ENCODE measurements at regions not wholly inside any gene's neighbourhood (a gene's known extent, or its start where the extent isn't known, plus 50 kb on each side); places are given as distances from the start of the nearest gene placed in this dataset.

GRCh38 chr5:36438765-36439561, 137.3 kb upstream of the RANBP3L start:
- no peak overlapping the region for H2BK20ac ChIP-seq (ENCODE audit: low read depth, low read length)
- H3K23ac ChIP-seq (ENCODE audit: low read depth, low read length): no peak overlapping the region
- ATAC-seq (ENCODE audit: low read depth): no peak
- H3K9ac ChIP-seq (ENCODE audit: low read depth, low read length): no peak overlapping the region
- H4K20me1 ChIP-seq (ENCODE audit: insufficient read depth, low read length): no peaks in the 10 kb centered on the region
- in situ Hi-C loops (cut with MboI; ENCODE audit: low sequenced_read_pairs): no loop called here
- H3K27me3 ChIP-seq (ENCODE audit: control insufficient read depth, insufficient read depth, low read length): peaks cover 6% of the 10 kb centered on the region
- H3K18ac ChIP-seq (ENCODE audit: low read depth, low read length): no peak overlapping the region
- no peak overlapping the region for H4K5ac ChIP-seq (ENCODE audit: low read depth, low read length)
- H3K4me1 ChIP-seq (ENCODE audit: control insufficient read depth, insufficient read depth, low read length): no peaks in the 10 kb centered on the region
- no peak overlapping the region for H3K4me2 ChIP-seq (ENCODE audit: low read depth, low read length)
- H3K9me1 ChIP-seq (ENCODE audit: insufficient read depth, low read length): no peaks in the 10 kb centered on the region
- H3K27ac ChIP-seq (ENCODE audit: insufficient read depth, low read length): no peak overlapping the region
- no peaks in the 10 kb centered on the region for H3K79me1 ChIP-seq (ENCODE audit: low read depth in 1 of 2, low read length in 2 of 2)
- no peak overlapping the region for H2BK15ac ChIP-seq (ENCODE audit: low read depth, low read length)
- no peak overlapping the region for H2BK5ac ChIP-seq (ENCODE audit: low read depth, low read length, poor library complexity, severe bottlenecking)
- no peak overlapping the region for H2BK120ac ChIP-seq (ENCODE audit: low read depth, low read length)
- H2AK9ac ChIP-seq (replicated peaks; ENCODE audit: low read depth, low read length, poor library complexity): no peak overlapping the region
- no peak overlapping the region for H3K4ac ChIP-seq (ENCODE audit: low read depth, low read length)
- intact Hi-C loops (cut with micrococcal nuclease): no loop called here
- ChIA-PET POLR2A (ENCODE audit: unreplicated experiment) (no interaction called here), CTCF (no interaction called here)
- 29% methylated on average over 3 of the region's 6 CpGs; no CpG with 5 or more reads in 1 of the 2 experiments for WGBS, 2 experiments (ENCODE audit: extremely low coverage in 2 of 2, insufficient read length in 1 of 2)
- no peaks in the 10 kb centered on the region for H3K9me3 ChIP-seq (ENCODE audit: control insufficient read depth, insufficient read depth, low read length)
- no TSS peak for BruUV-seq (replicated peaks)
- dilution Hi-C loops (cut with HindIII; ENCODE audit: low sequenced_read_pairs, unreplicated experiment): no loop called here
- no peak overlapping the region for H2AFZ ChIP-seq (replicated peaks; ENCODE audit: low read length, poor library complexity)
- TF ChIP-seq CTCF (conservative IDR thresholded peaks at IDR 0.05; ENCODE audit: low read depth, low read length) (no peak), RCOR1 (IDR thresholded peaks at IDR 0.05; ENCODE audit: insufficient replicate concordance, low read length) (no peak), BHLHE40 (IDR thresholded peaks at IDR 0.05; ENCODE audit: low read depth, low read length) (no peak), CHD1 (IDR thresholded peaks at IDR 0.05; ENCODE audit: low read depth, low read length) (no peak), CEBPB (IDR thresholded peaks at IDR 0.05; ENCODE audit: low read depth, low read length) (no peak), ELK1 (IDR thresholded peaks at IDR 0.05; ENCODE audit: borderline replicate concordance, low read depth, low read length) (no peak), MAZ (IDR thresholded peaks at IDR 0.05; ENCODE audit: borderline replicate concordance, low read depth, low read length) (no peak), POLR2A (IDR thresholded peaks at IDR 0.05; ENCODE audit: low read depth, low read length) (no peak), NFE2L2 (IDR thresholded peaks at IDR 0.05; ENCODE audit: low read depth, low read length) (no peak), FOS (IDR thresholded peaks at IDR 0.05; ENCODE audit: low read depth, low read length) (no peak), SMC3 (IDR thresholded peaks at IDR 0.05; ENCODE audit: low read depth, low read length) (no peak), RFX5 (IDR thresholded peaks at IDR 0.05; ENCODE audit: low read depth, low read length) (no peak), MAFK (IDR thresholded peaks at IDR 0.05; ENCODE audit: low read depth, low read length) (no peak), MXI1 (IDR thresholded peaks at IDR 0.05; ENCODE audit: borderline replicate concordance, low read depth, low read length) (no peak), RAD21 (IDR thresholded peaks at IDR 0.05; ENCODE audit: low read length) (no peak), USF2 (IDR thresholded peaks at IDR 0.05; ENCODE audit: low read depth, low read length) (no peak)
- DNase-seq: no peak
- H3K36me3 ChIP-seq (ENCODE audit: control insufficient read depth, insufficient read depth, low read length): no peaks in the 10 kb centered on the region
- no peak overlapping the region for H4K8ac ChIP-seq (ENCODE audit: low read depth in 2 of 2, low read length in 2 of 2)
- no peak overlapping the region for H2AK5ac ChIP-seq (ENCODE audit: low read depth, low read length)
- no peak overlapping the region for H4K91ac ChIP-seq (ENCODE audit: insufficient read depth, low read depth, low read length)
- H3K14ac ChIP-seq (replicated peaks; ENCODE audit: low read depth, low read length): no peak overlapping the region
- H3K56ac ChIP-seq (ENCODE audit: extremely low read depth, insufficient read depth, low read length): no peak overlapping the region
- no peak overlapping the region for H3K4me3 ChIP-seq (ENCODE audit: insufficient read depth, low read depth, low read length)

Measured in IMR-90 (cell line).